ENCODE measurements at regions not wholly inside any gene's neighbourhood (a gene's known extent, or its start where the extent isn't known, plus 50 kb on each side); places are given as distances from the start of the nearest gene placed in this dataset.

DNA sequence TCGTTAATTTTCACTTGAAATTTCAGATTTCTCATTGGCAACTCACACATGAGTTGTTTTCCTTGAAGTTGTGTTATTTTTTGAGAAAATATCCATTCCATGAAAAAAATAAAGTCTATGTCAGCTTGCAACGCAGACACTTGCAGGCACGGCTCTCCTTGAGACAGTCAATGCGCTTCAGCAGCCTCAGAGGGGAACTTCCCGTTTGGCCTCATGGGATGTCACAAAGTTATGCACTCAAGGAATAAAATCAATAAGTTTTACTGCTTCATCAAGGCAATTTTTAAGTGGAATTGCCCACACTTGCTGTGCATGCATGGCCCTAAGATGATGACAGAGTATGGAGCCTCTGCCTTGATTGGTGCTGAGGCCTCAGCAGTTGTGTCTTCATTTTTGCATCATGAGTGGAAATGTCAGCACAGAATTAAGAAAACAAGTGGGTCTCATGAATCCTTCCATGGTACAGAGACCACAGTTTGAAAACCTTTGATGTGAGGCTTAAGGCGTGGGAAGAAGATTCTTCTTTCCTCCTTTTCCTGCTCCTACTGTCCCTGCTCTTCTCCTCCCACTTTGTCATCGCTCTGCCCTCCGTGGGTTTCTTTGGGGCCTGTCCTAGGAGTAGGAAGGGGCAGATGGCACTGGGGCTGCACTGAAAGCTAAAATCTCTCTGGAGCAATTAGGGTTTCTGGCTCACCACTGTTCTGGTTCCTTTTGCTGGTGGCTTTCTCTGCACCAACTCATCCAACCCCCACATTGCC is 509.0 kb upstream of the B3GAT1 start:
- DNase-seq (no peak), ATAC-seq (ENCODE audit: low read depth in 2 of 2) (no peak)
- Mint-ChIP-seq H3K9me3 (peaks cover 0 to 6% (median 0%) of the 10 kb centered on the region in 7 donors), H3K4me1 (no peaks in the 10 kb centered on the region), H3K27me3 (peaks cover 0 to 15% (median 4%) of the 10 kb centered on the region in 3 donors), H3K36me3 (no peaks in the 10 kb centered on the region), H3K27ac (no peak overlapping the region), H3K4me3 (no peak overlapping the region)

GRCh38 chr11:134916421-134917213 is 504.6 kb upstream of the B3GAT1 start:
- H3K27ac Mint-ChIP-seq = no peak overlapping the region

DNA sequence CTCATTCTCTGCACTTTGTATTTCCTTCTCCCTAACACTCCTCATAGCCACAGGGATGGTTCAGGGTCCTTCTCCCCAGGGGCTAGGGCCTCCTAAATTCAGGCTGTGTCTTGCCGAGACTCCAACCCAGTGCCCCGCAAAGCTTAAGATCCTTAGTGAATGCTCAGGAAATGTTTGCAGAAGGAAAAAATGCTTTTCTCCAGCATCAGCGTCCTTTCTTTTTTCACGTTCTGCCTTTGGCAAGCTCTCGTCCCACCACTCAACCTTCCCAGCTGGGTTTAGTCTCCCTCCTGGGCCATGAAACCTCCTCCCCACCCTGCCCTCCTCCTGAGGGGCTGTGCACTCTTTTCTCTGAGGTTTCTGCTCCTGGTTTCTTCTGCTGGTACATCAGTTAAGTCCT is 503.8 kb upstream of the B3GAT1 start:
- Mint-ChIP-seq H3K36me3 (no peaks in the 10 kb centered on the region), H3K27me3 (peaks cover 0 to 16% (median 0%) of the 10 kb centered on the region in 3 donors), H3K27ac (no peak overlapping the region), H3K4me3 (no peak overlapping the region), H3K4me1 (no peaks in the 10 kb centered on the region), H3K9me3 (peaks cover 0 to 2% (median 0%) of the 10 kb centered on the region in 7 donors)
- DNase-seq (no peak), ATAC-seq (ENCODE audit: low read depth in 2 of 2) (no peak)

More at GRCh38 chr11:134916421-134917213, 504.6 kb upstream of the B3GAT1 start:
- ATAC-seq (ENCODE audit: low read depth in 2 of 2) (no peak), DNase-seq (no peak)
- Mint-ChIP-seq H3K4me3 (no peak overlapping the region), H3K4me1 (no peaks in the 10 kb centered on the region), H3K36me3 (no peaks in the 10 kb centered on the region), H3K27me3 (peaks cover 0 to 16% (median 0%) of the 10 kb centered on the region in 3 donors), H3K9me3 (peaks cover 0 to 2% (median 0%) of the 10 kb centered on the region in 7 donors)

GRCh38 chr11:134915212-134915611 is 503.2 kb upstream of the B3GAT1 start:
- Mint-ChIP-seq H3K27ac (peak overlapping the region in 2 of 6 donors; percentile 19 to 29), H3K36me3 (no peaks in the 10 kb centered on the region), H3K9me3 (peaks cover 0 to 2% (median 0%) of the 10 kb centered on the region in 7 donors), H3K27me3 (peaks cover 0 to 16% (median 0%) of the 10 kb centered on the region in 3 donors), H3K4me1 (no peaks in the 10 kb centered on the region), H3K4me3 (no peak overlapping the region)
- no peak for DNase-seq
- ATAC-seq (ENCODE audit: low read depth in 2 of 2) = no peak

DNA sequence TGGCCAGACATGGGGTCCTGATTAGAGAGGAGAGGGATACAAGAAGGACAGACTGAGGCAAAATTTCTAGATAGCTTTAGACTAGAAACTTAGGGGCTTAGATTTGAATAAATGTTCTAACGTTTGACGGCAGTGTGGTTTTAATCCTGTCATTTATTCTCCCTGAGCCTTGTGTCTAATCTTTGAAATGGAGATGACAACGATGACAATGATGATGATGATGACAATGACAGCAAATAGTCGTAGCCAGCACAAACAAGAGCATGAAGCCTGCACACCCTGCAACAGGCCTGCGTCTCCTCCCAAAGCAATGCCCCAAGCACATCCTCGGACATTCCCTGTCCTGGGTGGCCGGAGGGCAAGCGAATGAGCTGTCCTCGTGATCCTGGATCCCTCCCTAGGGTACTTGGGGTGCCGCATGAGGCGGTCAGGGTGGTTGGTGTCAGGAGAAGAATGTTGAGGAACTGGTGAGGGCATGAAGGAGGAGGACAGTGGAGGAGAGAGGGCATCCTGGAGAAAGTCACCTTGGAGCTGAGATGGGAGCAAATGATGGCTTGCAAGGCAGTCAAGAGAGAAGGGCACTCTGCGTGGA is 502.1 kb upstream of the B3GAT1 start:
- DNase-seq = no peak
- H3K9me3 Mint-ChIP-seq = peaks cover 0 to 2% (median 0%) of the 10 kb centered on the region in 7 donors
- no peak for ATAC-seq (ENCODE audit: low read depth in 2 of 2)
- no peak overlapping the region for H3K27ac Mint-ChIP-seq
- no peak overlapping the region for H3K4me3 Mint-ChIP-seq
- no peaks in the 10 kb centered on the region for H3K4me1 Mint-ChIP-seq
- H3K27me3 Mint-ChIP-seq = peaks cover 0 to 13% (median 0%) of the 10 kb centered on the region in 3 donors
- H3K36me3 Mint-ChIP-seq = no peaks in the 10 kb centered on the region

- Mint-ChIP-seq H3K9me3 (peaks cover 0 to 2% (median 0%) of the 10 kb centered on the region in 7 donors), H3K4me1 (no peaks in the 10 kb centered on the region), H3K36me3 (no peaks in the 10 kb centered on the region), H3K27me3 (peaks cover 0 to 10% (median 0%) of the 10 kb centered on the region in 3 donors), H3K4me3 (no peak overlapping the region), H3K27ac (no peak overlapping the region)
- DNase-seq (no peak), ATAC-seq (ENCODE audit: low read depth in 2 of 2) (no peak)
Observed at GRCh38 chr11:134913391-134913790, 501.3 kb upstream of the B3GAT1 start.

GRCh38 chr11:134911514-134912180 is 499.6 kb upstream of the B3GAT1 start:
- H3K36me3 Mint-ChIP-seq = no peaks in the 10 kb centered on the region
- no peaks in the 10 kb centered on the region for H3K4me1 Mint-ChIP-seq
- ATAC-seq (ENCODE audit: low read depth in 2 of 2) (no peak), DNase-seq (no peak)
- peaks cover 0 to 10% (median under 1%) of the 10 kb centered on the region in 3 donors for H3K27me3 Mint-ChIP-seq
- H3K27ac Mint-ChIP-seq = no peak overlapping the region
- peaks cover 0 to 2% (median 0%) of the 10 kb centered on the region in 7 donors for H3K9me3 Mint-ChIP-seq
- no peak overlapping the region for H3K4me3 Mint-ChIP-seq

DNA sequence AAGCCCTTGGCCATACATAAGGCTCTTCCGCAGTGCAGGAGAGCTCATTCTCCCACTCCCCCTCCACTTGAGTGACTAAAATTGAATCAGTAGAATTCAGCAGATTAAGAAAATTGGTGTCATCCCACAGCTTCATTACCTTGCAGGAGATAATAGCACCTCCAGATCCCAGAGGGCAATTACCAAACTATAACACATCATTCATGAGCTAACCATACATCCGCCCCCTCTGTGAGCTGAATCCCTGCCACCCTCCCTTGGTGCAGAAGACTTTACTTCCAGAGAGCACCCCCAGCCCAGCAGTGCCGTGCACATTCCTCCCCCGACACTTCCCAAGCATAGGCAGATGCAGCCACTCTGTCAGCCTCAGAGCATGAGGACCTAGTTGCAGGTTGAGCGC is 496.5 kb upstream of the B3GAT1 start:
- DNase-seq (no peak), ATAC-seq (ENCODE audit: low read depth in 2 of 2) (no peak)
- Mint-ChIP-seq H3K27ac (no peak overlapping the region), H3K36me3 (no peaks in the 10 kb centered on the region), H3K4me1 (no peaks in the 10 kb centered on the region), H3K9me3 (peaks cover 0 to 5% (median 0%) of the 10 kb centered on the region in 7 donors), H3K4me3 (no peak overlapping the region), H3K27me3 (peaks cover 0 to 17% (median 12%) of the 10 kb centered on the region in 3 donors)

DNA sequence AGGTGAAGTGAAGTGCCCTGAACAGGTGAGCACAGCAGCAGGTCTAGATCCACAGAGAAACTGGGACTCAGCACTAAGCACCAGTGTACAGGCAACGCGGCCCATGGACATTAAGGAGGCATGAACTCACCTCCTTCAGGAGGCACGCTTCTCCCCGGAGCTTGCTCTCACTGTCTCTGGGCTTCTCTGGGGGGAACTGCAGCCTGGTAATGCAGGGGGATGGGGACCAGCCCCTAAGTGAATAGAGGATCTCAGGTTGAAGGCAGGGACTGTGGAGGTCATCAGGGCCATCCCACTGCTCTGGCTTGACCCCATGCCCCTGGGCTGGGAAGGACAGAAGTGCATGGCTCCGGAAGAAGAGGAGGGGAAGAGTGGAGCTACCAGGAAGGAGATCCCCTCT is 495.6 kb upstream of the B3GAT1 start:
- no peaks in the 10 kb centered on the region for H3K36me3 Mint-ChIP-seq
- H3K4me1 Mint-ChIP-seq = no peaks in the 10 kb centered on the region
- peaks cover 7 to 22% (median 18%) of the 10 kb centered on the region in 3 donors for H3K27me3 Mint-ChIP-seq
- no peak overlapping the region for H3K4me3 Mint-ChIP-seq
- ATAC-seq (ENCODE audit: low read depth in 2 of 2) (no peak), DNase-seq (no peak)
- no peak overlapping the region for H3K27ac Mint-ChIP-seq
- peaks cover 0 to 5% (median 0%) of the 10 kb centered on the region in 7 donors for H3K9me3 Mint-ChIP-seq

DNA sequence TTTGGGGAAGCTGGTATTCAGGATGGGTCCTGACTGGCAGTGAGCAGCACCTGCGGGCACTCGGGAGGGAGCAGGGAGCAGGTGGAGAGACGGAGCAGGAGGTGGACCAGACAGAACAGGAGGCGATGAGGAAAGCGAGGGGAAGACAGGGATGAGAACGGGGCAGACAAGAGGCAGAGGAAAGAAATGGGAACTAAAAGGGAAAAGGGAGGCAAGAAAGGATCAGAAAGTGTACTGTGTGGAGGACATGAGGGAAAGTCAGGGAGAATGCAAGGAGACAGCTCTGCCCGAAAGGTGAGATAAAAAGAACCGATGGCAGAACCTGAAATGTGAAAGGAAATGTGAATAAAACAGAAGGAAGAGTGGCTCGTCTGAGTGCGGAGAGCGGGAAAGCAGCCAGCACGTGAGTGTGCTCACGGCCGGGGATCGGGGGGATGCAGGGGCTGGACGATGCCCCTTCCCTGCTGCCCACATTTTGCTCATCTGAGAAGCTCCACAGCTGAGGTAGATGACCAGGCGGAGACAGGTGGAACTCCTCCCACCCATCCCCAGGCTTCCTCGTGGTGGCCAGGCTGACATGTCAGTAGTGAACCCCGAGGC is 494.4 kb upstream of the B3GAT1 start:
- no peaks in the 10 kb centered on the region for H3K4me1 Mint-ChIP-seq
- peak overlapping the region in 1 of 8 donors; percentile 35 for H3K4me3 Mint-ChIP-seq

GRCh38 chr11:134905928-134906327 is 493.9 kb upstream of the B3GAT1 start:
- Mint-ChIP-seq H3K9me3 (peaks cover 0 to 5% (median 0%) of the 10 kb centered on the region in 7 donors), H3K4me3 (peak overlapping the region in 1 of 8 donors; percentile 29), H3K27me3 (peaks cover 14 to 37% (median 18%) of the 10 kb centered on the region in 3 donors), H3K4me1 (no peaks in the 10 kb centered on the region), H3K36me3 (no peaks in the 10 kb centered on the region), H3K27ac (no peak overlapping the region)
- ATAC-seq (ENCODE audit: low read depth in 2 of 2) = no peak
- no peak for DNase-seq

More for the DNA sequence above, 494.4 kb upstream of the B3GAT1 start:
- ATAC-seq (ENCODE audit: low read depth in 2 of 2) (no peak), DNase-seq (no peak)
- Mint-ChIP-seq H3K27ac (no peak overlapping the region), H3K27me3 (peaks cover 14 to 31% (median 18%) of the 10 kb centered on the region in 3 donors), H3K36me3 (no peaks in the 10 kb centered on the region), H3K9me3 (peaks cover 0 to 5% (median 0%) of the 10 kb centered on the region in 7 donors)

DNA sequence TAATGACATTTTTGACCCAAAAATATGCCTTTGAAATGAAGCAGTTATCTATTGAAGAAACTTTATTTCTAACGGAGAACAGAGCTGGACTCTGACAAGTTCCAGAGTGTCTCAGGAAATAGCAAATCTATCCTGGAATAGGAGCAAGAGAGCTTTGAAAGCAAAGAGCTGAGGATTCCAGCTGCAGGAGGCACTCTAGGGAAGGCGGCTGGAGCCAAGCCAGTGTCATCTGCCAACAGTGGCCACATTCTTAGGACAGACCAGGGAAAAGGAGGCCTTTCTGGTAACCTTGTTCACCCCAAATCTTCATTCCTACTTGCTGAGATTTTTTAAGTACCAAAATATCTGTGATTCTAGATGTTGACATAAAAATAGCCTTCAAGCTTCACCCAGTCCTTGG is 493.5 kb upstream of the B3GAT1 start:
- DNase-seq = no peak
- Mint-ChIP-seq H3K4me1 (no peaks in the 10 kb centered on the region), H3K36me3 (no peaks in the 10 kb centered on the region), H3K4me3 (no peak overlapping the region), H3K27me3 (peaks cover 14 to 38% (median 18%) of the 10 kb centered on the region in 3 donors), H3K9me3 (peaks cover 0 to 5% (median 0%) of the 10 kb centered on the region in 7 donors), H3K27ac (no peak overlapping the region)
- ATAC-seq (ENCODE audit: low read depth in 2 of 2) = no peak
